CD4-positive, CD25-positive, alpha-beta regulatory T cell (primary cell): ENCODE measurements at regions not wholly inside any gene's neighbourhood (a gene's known extent, or its start where the extent isn't known, plus 50 kb on each side); places are given as distances from the start of the nearest gene placed in this dataset.

Source experiments
- ATAC-seq, 2 donors: fragments of 150-1000 bp; cut with Tn5 transposase; one replicate each; pipeline ENCODE4 v1.10.0; 2021; ENCODE audit warnings: low read depth in 2 of 2, moderate number of reproducible peaks in 2 of 2, moderate library complexity in 1 of 2
- DNase-seq, 3 donors: peaks; one replicate each; pipeline versions ENCODE4 v3.0.0 to v3.0.0-alpha.2; 2012 to 2022; ENCODE audit warnings: mixed read lengths in 1 of 3
- H3K27ac ChIP-seq: one replicate; pipeline ENCODE4 v1.7.0; 2013; ENCODE audit warnings: mild to moderate bottlenecking, low read length; ENCODE audit not compliant: insufficient read depth, poor library complexity, severe bottlenecking
- H3K27me3 ChIP-seq: one replicate; pipeline ENCODE4 v1.7.0; 2013; ENCODE audit warnings: low read length; ENCODE audit not compliant: control insufficient read depth, insufficient read depth
- H3K36me3 ChIP-seq: one replicate; pipeline ENCODE4 v1.7.0; 2013; ENCODE audit warnings: mild to moderate bottlenecking, low read length, moderate library complexity; ENCODE audit not compliant: control insufficient read depth, insufficient read depth
- H3K4me1 ChIP-seq: 2 replicates; pipeline ENCODE4 v1.7.0; 2013; ENCODE audit warnings: mild to moderate bottlenecking, low read length; ENCODE audit not compliant: insufficient read depth, control insufficient read depth, poor library complexity, severe bottlenecking
- H3K4me3 ChIP-seq: one replicate; pipeline ENCODE4 v1.7.0; 2013; ENCODE audit warnings: low read depth, mild to moderate bottlenecking, low read length, moderate library complexity
- H3K9me3 ChIP-seq, 2 experiments: 1 replicate in 1 of 2; 2 replicates in 1 of 2; pipeline ENCODE4 v1.7.0; 2013; ENCODE audit warnings: low read length in 2 of 2, mild to moderate bottlenecking in 1 of 2, moderate library complexity in 1 of 2; ENCODE audit not compliant: control insufficient read depth in 2 of 2
- H3K27ac Mint-ChIP-seq, 3 donors: one replicate each; pipeline ENCODE4 v1.8.0; 2020 to 2022; ENCODE audit warnings: mild to moderate bottlenecking in 3 of 3, mixed read lengths in 3 of 3, moderate library complexity in 2 of 3
- H3K27me3 Mint-ChIP-seq: one replicate; pipeline ENCODE4 v1.8.0; 2022; ENCODE audit warnings: mild to moderate bottlenecking, mixed read lengths
- H3K36me3 Mint-ChIP-seq: one replicate; pipeline ENCODE4 v1.8.0; 2020; ENCODE audit warnings: mixed read lengths
- H3K4me1 Mint-ChIP-seq, 4 donors: one replicate each; pipeline ENCODE4 v1.8.0; 2020 to 2022; ENCODE audit warnings: mixed read lengths in 4 of 4, mild to moderate bottlenecking in 1 of 4
- H3K4me3 Mint-ChIP-seq, 4 donors: one replicate each; pipeline ENCODE4 v1.8.0; 2020 to 2022; ENCODE audit warnings: mild to moderate bottlenecking in 4 of 4, mixed read lengths in 4 of 4, moderate library complexity in 3 of 4
- H3K9me3 Mint-ChIP-seq, 7 donors: one replicate each; pipeline ENCODE4 v1.8.0; 2020 to 2022; ENCODE audit warnings: mixed read lengths in 7 of 7, mild to moderate bottlenecking in 3 of 7, moderate library complexity in 2 of 7

- no peaks in the 10 kb centered on the region for H3K36me3 ChIP-seq
- DNase-seq (no peak), ATAC-seq (no peak)
- no peak overlapping the region for H3K4me3 ChIP-seq
- Mint-ChIP-seq H3K36me3 (no peaks in the 10 kb centered on the region), H3K9me3 (no peaks in the 10 kb centered on the region), H3K4me3 (no peak overlapping the region), H3K27ac (no peak overlapping the region), H3K27me3 (peaks cover 4% of the 10 kb centered on the region), H3K4me1 (no peaks in the 10 kb centered on the region)
- H3K4me1 ChIP-seq = no peaks in the 10 kb centered on the region
- no peaks in the 10 kb centered on the region for H3K27me3 ChIP-seq
- H3K9me3 ChIP-seq = no peaks in the 10 kb centered on the region
- H3K27ac ChIP-seq = no peak overlapping the region
These were observed 275.5 kb upstream of the ROPN1 start for GRCh38 chr3:124267406-124267805.

DNA sequence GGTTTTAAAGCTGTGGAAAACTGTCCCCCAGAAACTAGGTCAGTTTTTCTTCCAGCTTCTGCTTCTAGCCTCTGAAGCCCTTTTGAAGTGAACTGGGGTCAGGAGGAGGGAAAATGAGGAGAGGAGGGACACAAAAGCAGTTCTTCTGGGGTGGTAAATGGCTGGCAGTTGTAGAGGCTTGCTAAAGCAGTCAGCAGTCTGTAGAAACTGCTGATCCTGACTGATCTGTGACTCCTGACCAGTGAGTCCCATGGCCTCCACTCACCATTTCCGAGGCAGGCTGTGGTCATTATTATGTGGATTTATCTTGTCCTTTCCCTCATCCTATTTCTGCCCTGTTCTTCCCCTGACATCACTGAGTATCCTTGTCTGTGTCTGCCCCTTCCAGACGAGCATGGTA is 276.4 kb upstream of the ROPN1 start:
- Histone ChIP-seq H3K4me3 (no peak overlapping the region), H3K4me1 (no peaks in the 10 kb centered on the region), H3K36me3 (no peaks in the 10 kb centered on the region), H3K27ac (no peak overlapping the region), H3K9me3 (no peaks in the 10 kb centered on the region), H3K27me3 (no peaks in the 10 kb centered on the region)
- Mint-ChIP-seq H3K27ac (no peak overlapping the region), H3K27me3 (peaks cover 4% of the 10 kb centered on the region), H3K4me3 (no peak overlapping the region), H3K9me3 (no peaks in the 10 kb centered on the region), H3K36me3 (no peaks in the 10 kb centered on the region), H3K4me1 (no peaks in the 10 kb centered on the region)
- DNase-seq (no peak), ATAC-seq (no peak)

GRCh38 chr3:124269619-124270018 is 277.7 kb upstream of the ROPN1 start:
- Histone ChIP-seq H3K4me1 (no peaks in the 10 kb centered on the region), H3K4me3 (no peak overlapping the region), H3K36me3 (no peaks in the 10 kb centered on the region), H3K27me3 (no peaks in the 10 kb centered on the region), H3K9me3 (no peaks in the 10 kb centered on the region), H3K27ac (no peak overlapping the region)
- no peaks in the 10 kb centered on the region for H3K4me1 Mint-ChIP-seq
- no peaks in the 10 kb centered on the region for H3K9me3 Mint-ChIP-seq
- H3K36me3 Mint-ChIP-seq = no peaks in the 10 kb centered on the region
- DNase-seq = no peak
- no peak for ATAC-seq
- H3K27me3 Mint-ChIP-seq = no peaks in the 10 kb centered on the region
- no peak overlapping the region for H3K4me3 Mint-ChIP-seq
- H3K27ac Mint-ChIP-seq = no peak overlapping the region

DNA sequence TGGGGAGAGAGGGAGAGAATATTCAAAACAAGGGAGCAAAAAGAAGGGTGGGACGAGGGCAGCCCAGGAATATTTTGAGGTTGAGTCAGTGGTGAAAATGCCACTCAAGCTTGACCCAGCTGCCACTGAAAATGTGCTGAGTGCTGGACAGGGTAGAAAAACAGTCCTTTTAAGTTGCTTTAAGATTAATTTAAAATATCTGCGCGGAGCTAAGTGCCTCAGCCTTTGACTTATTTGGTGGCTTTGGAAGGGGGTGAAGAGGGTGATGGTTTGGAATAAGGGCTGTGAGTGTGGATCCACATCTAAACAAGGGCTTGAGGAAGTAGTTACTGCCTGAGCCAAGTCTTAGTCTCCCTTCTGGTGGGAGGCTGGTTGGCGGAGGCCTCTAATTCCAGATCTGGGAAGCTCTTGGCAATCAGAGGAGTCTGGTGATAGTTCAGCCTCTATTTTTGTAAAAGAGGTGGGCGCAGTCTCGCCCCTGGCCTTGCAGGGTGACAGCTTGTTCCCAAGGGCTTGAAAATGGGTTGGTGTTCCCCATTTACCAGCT is 280.8 kb upstream of the ROPN1 start:
- H3K4me1 ChIP-seq = no peaks in the 10 kb centered on the region
- no peak overlapping the region for H3K4me3 ChIP-seq
- H3K27me3 Mint-ChIP-seq = no peaks in the 10 kb centered on the region
- H3K9me3 Mint-ChIP-seq = no peaks in the 10 kb centered on the region
- no peaks in the 10 kb centered on the region for H3K27me3 ChIP-seq
- no peaks in the 10 kb centered on the region for H3K36me3 ChIP-seq
- H3K4me1 Mint-ChIP-seq = no peaks in the 10 kb centered on the region
- ATAC-seq (no peak), DNase-seq (no peak)
- no peak overlapping the region for H3K27ac Mint-ChIP-seq
- H3K4me3 Mint-ChIP-seq = no peak overlapping the region
- H3K27ac ChIP-seq = no peak overlapping the region
- H3K9me3 ChIP-seq = no peaks in the 10 kb centered on the region
- H3K36me3 Mint-ChIP-seq = no peaks in the 10 kb centered on the region

DNA sequence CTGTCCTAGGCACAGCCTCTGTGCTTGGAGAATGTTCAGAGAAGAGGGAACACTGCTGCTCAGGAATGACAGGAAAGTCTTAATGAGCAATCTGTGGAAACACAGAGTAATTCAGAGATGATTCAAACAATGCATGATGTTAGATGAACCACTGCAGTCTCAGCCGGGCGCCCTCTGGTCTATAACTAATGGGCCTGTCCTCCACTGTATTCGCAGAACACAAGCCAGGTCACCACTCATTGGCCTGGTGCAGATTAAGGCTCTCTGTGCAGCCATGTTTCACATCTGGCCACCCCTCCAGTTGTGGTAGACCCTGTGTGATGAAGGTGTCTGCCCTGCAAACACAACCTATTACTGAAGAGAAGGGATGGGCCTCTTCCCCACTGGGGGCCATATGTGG is 281.7 kb upstream of the ROPN1 start:
- H3K9me3 Mint-ChIP-seq = no peaks in the 10 kb centered on the region
- H3K27ac Mint-ChIP-seq = no peak overlapping the region
- H3K4me3 Mint-ChIP-seq = no peak overlapping the region
- Histone ChIP-seq H3K4me3 (no peak overlapping the region), H3K36me3 (no peaks in the 10 kb centered on the region), H3K27me3 (no peaks in the 10 kb centered on the region), H3K27ac (no peak overlapping the region), H3K4me1 (no peaks in the 10 kb centered on the region), H3K9me3 (no peaks in the 10 kb centered on the region)
- no peaks in the 10 kb centered on the region for H3K4me1 Mint-ChIP-seq
- ATAC-seq (no peak), DNase-seq (no peak)
- no peaks in the 10 kb centered on the region for H3K27me3 Mint-ChIP-seq
- no peaks in the 10 kb centered on the region for H3K36me3 Mint-ChIP-seq

DNA sequence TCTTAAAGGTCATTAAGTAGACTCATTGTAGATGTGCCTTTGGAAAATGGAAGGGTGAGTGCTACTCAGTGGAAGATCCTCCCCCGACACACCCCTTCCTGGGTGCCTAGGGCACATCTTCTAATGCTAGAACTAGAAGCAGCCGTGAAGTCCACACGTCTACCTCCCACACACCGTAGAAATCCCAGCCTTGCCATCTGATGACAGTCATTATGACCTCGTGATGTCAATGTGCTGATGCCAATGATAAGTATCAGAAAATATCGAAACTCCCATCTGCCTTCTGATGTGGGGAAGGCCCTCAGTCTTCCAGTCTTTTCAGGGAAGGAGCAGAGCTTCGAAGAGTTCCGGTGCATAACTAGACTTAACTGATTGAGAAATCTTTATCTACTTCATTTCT is 282.1 kb upstream of the ROPN1 start:
- ATAC-seq (no peak), DNase-seq (no peak)
- Mint-ChIP-seq H3K36me3 (no peaks in the 10 kb centered on the region), H3K4me3 (no peak overlapping the region), H3K4me1 (no peaks in the 10 kb centered on the region), H3K27me3 (no peaks in the 10 kb centered on the region), H3K9me3 (no peaks in the 10 kb centered on the region), H3K27ac (no peak overlapping the region)
- Histone ChIP-seq H3K27me3 (no peaks in the 10 kb centered on the region), H3K4me1 (no peaks in the 10 kb centered on the region), H3K9me3 (no peaks in the 10 kb centered on the region), H3K27ac (no peak overlapping the region), H3K36me3 (no peaks in the 10 kb centered on the region), H3K4me3 (no peak overlapping the region)

- Mint-ChIP-seq H3K27me3 (no peaks in the 10 kb centered on the region), H3K9me3 (peaks cover 0 to 3% (median 0%) of the 10 kb centered on the region in 7 donors), H3K36me3 (no peaks in the 10 kb centered on the region), H3K27ac (no peak overlapping the region), H3K4me3 (peak overlapping the region in 1 of 4 donors; percentile 8), H3K4me1 (no peaks in the 10 kb centered on the region)
- DNase-seq (no peak), ATAC-seq (no peak)
- Histone ChIP-seq H3K27me3 (no peaks in the 10 kb centered on the region), H3K27ac (no peak overlapping the region), H3K36me3 (no peaks in the 10 kb centered on the region), H3K9me3 (no peaks in the 10 kb centered on the region), H3K4me3 (no peak overlapping the region), H3K4me1 (no peaks in the 10 kb centered on the region)
These were observed 283.5 kb upstream of the ROPN1 start for GRCh38 chr3:124275412-124275811.

- Histone ChIP-seq H3K9me3 (no peaks in the 10 kb centered on the region), H3K36me3 (no peaks in the 10 kb centered on the region), H3K4me3 (no peak overlapping the region), H3K27me3 (no peaks in the 10 kb centered on the region), H3K4me1 (no peaks in the 10 kb centered on the region), H3K27ac (no peak overlapping the region)
- H3K27ac Mint-ChIP-seq = no peak overlapping the region
- no peak for ATAC-seq
- H3K27me3 Mint-ChIP-seq = no peaks in the 10 kb centered on the region
- no peak for DNase-seq
- no peaks in the 10 kb centered on the region for H3K36me3 Mint-ChIP-seq
- no peaks in the 10 kb centered on the region for H3K4me1 Mint-ChIP-seq
- no peak overlapping the region for H3K4me3 Mint-ChIP-seq
- H3K9me3 Mint-ChIP-seq = peaks cover 0 to 3% (median 0%) of the 10 kb centered on the region in 7 donors
These were observed 284.2 kb upstream of the ROPN1 start for GRCh38 chr3:124276133-124276532.
